SJSA1 (cell line): ENCODE measurements at regions not wholly inside any gene's neighbourhood (a gene's known extent, or its start where the extent isn't known, plus 50 kb on each side); places are given as distances from the start of the nearest gene placed in this dataset.

ENCODE experiments used
- DNase-seq, 2 experiments: peaks; one replicate each; pipeline ENCODE4 v3.0.0-alpha.2; 2015 to 2020; ENCODE audit warnings: low spot score in 2 of 2, low read depth in 1 of 2
- H3K27ac ChIP-seq: fragments of 250-450 bp; sonication (Bioruptor Pico); 2 replicates; pipeline ENCODE4 v1.5.1; 2020; ENCODE audit warnings: mild to moderate bottlenecking, moderate library complexity
- H3K27me3 ChIP-seq: fragments of 250-450 bp; sonication (Bioruptor Pico); replicated peaks from 2 replicates; pipeline ENCODE4 v1.5.1; 2020; ENCODE audit warnings: mild to moderate bottlenecking, moderate library complexity
- H3K36me3 ChIP-seq: fragments of 250-450 bp; sonication (Bioruptor Pico); 2 replicates; pipeline ENCODE4 v1.5.1; 2020; ENCODE audit warnings: mild to moderate bottlenecking
- H3K4me1 ChIP-seq: fragments of 250-450 bp; sonication (Bioruptor Pico); replicated peaks from 2 replicates; pipeline ENCODE4 v1.6.1; 2021; ENCODE audit warnings: mild to moderate bottlenecking
- H3K4me3 ChIP-seq: fragments of 250-450 bp; sonication (Bioruptor Pico); 2 replicates; pipeline ENCODE4 v1.5.1; 2020; ENCODE audit warnings: mild to moderate bottlenecking
- H3K9me3 ChIP-seq: fragments of 250-450 bp; sonication (Bioruptor Pico); replicated peaks from 2 replicates; pipeline ENCODE4 v1.5.1; 2020; ENCODE audit warnings: mild to moderate bottlenecking

DNA sequence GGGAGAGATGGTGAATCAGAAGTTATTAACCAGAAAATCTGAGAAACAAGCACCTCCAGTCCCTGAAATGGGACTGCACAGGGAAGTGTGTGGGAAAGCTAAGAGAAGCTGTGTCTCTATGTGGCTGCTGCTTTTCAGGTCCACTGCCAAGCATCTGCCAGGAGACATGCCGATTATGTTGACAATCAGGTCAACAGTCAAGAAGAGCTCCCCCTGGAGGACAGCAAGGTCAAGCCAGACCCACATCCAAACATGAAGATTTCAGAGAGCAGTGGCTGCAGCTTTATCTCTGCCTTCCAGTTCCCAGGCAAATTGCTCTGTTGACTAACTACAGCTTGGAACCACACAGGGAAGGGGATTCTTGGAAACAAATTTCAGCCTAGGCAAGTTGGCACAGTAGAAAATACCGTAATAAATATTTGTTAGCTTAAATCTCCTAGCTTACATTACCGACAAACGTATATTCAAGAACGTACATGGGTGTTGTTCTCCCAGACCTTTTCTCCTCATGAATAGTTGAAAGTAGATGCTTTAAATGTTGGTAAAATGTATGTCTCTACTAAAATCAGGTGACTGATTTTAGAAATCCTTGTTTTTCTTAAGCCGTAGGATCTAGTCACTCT, 394.5 kb upstream of the RARB start:
- Histone ChIP-seq H3K9me3 (no peaks in the 10 kb centered on the region), H3K27ac (no peak overlapping the region), H3K4me3 (no peak overlapping the region), H3K4me1 (peaks cover 32% of the 10 kb centered on the region), H3K27me3 (no peaks in the 10 kb centered on the region), H3K36me3 (no peaks in the 10 kb centered on the region)
- DNase-seq: peak in 1 of 2 experiments; percentile 48

DNA sequence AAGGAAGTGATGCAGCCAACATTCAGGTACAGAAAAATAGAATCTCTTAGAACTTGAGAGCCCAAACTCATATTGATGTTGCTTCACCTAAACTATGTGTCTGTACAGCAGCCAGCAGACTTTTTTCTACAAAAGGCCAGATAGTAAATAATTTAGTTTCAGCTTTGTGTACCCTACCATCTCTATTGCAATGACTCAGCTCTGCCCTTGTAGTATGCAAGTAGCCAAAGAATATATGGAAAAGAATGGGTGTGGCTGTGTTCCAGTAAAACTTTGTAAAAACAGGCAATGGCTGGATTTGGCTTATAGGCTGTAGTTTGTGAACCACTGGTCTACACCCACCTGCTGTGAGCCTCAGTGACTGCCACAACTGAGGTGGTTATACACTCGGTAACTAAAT, 392.5 kb upstream of the RARB start:
- H3K36me3 ChIP-seq: no peaks in the 10 kb centered on the region
- no peaks in the 10 kb centered on the region for H3K9me3 ChIP-seq
- no peak overlapping the region for H3K27ac ChIP-seq
- peak in 1 of 2 experiments; percentile 31 for DNase-seq
- peaks cover 40% of the 10 kb centered on the region for H3K4me1 ChIP-seq
- no peaks in the 10 kb centered on the region for H3K27me3 ChIP-seq
- no peak overlapping the region for H3K4me3 ChIP-seq

DNA sequence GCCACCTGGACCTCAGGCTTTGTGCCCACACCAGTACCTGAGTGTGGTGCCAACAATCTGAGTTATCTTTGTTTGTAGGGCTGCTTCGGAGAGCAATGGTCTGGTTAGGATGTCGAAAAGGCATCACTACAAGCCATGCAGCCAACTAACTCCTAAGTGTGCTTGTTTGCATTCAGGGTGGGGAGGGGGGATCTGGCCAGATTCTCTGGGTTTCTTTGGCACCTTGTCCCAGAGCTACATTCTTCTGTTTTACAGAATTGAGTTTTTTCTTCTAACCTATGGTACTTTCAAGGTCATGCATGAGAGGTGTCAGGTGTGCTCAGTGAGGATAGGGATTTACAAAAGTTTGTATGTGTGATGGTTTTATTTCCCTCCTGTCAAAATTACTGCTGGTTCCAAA, 391.4 kb upstream of the RARB start:
- H3K36me3 ChIP-seq: no peaks in the 10 kb centered on the region
- no peaks in the 10 kb centered on the region for H3K9me3 ChIP-seq
- no peak for DNase-seq
- no peaks in the 10 kb centered on the region for H3K27me3 ChIP-seq
- peaks cover 40% of the 10 kb centered on the region for H3K4me1 ChIP-seq
- peak overlapping the region; percentile 66; the same call in 1 of the 2 replicates for H3K27ac ChIP-seq
- no peak overlapping the region for H3K4me3 ChIP-seq

DNA sequence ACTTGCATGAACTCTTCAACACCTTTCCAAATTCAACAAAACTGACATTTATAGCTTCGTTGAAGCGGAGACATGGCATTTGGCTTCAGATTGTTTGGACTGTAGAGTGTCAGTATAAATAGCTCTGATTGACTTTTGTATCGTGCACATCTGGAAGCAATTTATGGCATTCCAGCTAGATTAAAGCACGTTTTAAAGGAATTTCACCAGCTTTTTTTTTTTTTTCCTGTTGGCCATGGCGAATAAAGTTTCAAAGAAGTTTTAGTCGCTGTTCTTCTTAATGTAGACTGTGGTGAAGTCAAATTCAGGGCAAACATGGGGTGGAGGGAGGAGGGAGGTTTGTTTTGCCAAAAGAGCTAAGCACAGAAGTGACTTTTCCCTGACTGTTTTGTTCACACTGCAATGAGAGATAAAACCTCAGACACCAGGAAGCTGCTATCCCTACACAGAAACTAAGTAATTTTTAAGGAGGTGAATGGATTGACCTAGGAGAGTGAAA, 391.0 kb upstream of the RARB start:
- peaks cover 40% of the 10 kb centered on the region for H3K4me1 ChIP-seq
- no peaks in the 10 kb centered on the region for H3K27me3 ChIP-seq
- H3K4me3 ChIP-seq: no peak overlapping the region
- H3K36me3 ChIP-seq: no peaks in the 10 kb centered on the region
- DNase-seq: peak in 1 of 2 experiments; percentile 75
- peak overlapping the region; percentile 66 for H3K27ac ChIP-seq
- H3K9me3 ChIP-seq: no peaks in the 10 kb centered on the region

DNA sequence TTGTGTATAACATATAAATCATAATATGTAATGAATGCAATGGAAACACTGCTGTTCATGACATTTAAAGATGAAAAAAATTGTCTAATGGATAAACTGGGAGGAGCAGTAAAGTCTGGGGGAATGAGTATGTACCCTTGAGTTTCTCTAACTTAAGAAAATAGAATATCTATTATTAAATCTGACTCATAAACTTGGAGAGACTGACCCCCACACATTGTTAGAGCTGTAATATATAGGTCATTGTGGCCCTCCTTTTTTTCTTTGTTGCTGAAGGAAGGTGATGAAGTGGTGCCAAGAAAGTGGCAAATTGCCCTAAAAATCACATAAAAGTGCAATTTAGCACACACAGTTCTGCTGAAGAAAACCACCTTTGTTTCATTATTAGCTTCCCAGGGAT, 389.8 kb upstream of the RARB start:
- Histone ChIP-seq H3K9me3 (no peaks in the 10 kb centered on the region), H3K27ac (no peak overlapping the region), H3K36me3 (no peaks in the 10 kb centered on the region), H3K27me3 (no peaks in the 10 kb centered on the region), H3K4me1 (peaks cover 40% of the 10 kb centered on the region), H3K4me3 (no peak overlapping the region)
- DNase-seq: no peak

DNA sequence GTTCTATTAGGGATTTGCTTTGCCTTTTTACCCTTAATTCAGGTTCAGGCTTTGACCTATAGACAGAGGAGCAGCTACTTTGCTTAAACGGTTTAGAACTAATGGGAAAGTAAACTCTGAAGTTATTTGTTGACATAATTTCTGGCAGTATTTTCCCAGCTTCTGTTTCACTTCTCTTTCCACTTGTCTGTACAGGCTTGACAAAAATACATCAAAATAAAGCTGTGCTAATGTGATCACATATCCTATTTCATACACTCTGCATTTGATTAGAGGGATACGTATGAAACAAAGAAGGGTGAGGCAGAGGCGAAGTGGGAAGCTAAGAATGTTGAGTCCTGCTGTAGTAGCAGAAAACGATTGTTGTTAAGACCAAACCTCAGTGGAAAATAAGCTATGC, 389.1 kb upstream of the RARB start:
- Histone ChIP-seq H3K27me3 (no peaks in the 10 kb centered on the region), H3K4me3 (no peak overlapping the region), H3K36me3 (no peaks in the 10 kb centered on the region), H3K9me3 (no peaks in the 10 kb centered on the region), H3K27ac (no peak overlapping the region), H3K4me1 (peaks cover 40% of the 10 kb centered on the region)
- DNase-seq: no peak

DNA sequence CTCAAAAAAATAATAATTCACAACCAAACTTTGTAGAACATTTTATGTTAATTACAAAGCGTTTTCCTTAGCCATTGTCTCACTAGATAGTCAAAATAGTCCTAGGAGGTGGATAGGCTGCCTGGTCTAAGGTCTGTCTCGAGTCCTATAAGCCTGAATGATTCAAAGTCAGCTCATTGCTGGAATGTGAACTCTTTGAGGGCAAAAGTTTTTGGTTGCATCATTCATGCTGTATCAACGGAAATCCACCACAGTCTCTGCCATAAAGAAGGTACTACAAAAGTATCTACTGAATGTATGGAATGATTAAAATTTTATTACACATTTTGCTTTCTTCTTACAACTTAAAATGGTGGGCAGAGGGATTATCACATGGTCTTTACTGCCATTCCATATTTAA, 387.3 kb upstream of the RARB start:
- Histone ChIP-seq H3K27ac (no peak overlapping the region), H3K36me3 (no peaks in the 10 kb centered on the region), H3K4me3 (no peak overlapping the region), H3K9me3 (no peaks in the 10 kb centered on the region), H3K4me1 (peaks cover 49% of the 10 kb centered on the region), H3K27me3 (no peaks in the 10 kb centered on the region)
- DNase-seq: no peak

DNA sequence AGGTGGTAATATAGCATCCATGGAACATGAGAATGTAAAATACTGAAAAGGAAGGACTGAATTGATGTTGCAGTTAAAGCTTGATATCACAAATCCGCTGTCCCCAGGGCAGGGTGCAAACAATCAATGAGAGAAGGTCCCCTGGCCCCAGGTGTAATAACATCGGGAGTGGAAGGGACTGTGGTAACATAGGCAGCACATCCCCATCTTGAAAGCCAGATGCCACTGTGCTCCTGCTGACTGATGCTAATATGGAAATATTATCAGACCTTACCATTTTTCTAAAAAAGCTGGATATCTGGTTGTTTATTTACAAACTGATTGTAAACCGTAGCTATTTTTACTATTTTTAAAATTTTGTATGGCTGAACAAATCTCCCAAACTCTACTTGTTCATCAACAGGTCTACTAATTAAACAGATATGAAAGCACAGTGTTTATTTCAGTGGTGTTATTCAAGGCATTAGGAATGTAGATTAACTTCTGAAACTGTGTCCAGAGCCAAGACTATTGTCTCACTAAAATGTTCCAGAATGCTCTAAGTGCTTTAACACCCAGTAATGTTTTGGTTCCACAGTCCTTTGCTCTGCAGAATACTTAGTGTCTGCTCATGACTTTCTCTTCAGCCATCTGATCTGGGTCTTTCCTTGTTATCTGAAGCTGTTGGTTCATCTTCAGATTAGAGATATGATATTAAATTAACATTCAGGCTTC, 386.0 kb upstream of the RARB start:
- Histone ChIP-seq H3K4me3 (no peak overlapping the region), H3K4me1 (peaks cover 44% of the 10 kb centered on the region), H3K36me3 (no peaks in the 10 kb centered on the region), H3K27me3 (no peaks in the 10 kb centered on the region), H3K27ac (no peak overlapping the region), H3K9me3 (no peaks in the 10 kb centered on the region)
- no peak for DNase-seq

DNA sequence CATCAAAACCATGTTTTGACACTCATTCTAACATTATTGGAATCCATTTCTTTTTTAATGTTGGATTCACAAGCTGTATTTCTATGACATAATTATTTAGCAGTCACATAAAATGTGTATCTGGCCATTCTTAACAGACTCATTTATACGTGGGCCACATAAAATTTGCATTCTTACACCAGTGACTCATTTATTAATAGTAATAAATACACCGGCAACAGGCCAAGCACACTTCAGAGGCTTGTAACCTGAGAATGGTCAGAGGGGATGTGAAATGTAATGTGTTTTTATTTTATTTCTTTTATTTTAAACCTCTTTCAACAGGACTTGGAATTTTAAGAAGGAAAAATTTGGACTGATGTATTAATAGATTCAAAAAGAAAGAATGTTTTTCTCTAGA, 384.9 kb upstream of the RARB start:
- no peak for DNase-seq
- Histone ChIP-seq H3K27ac (no peak overlapping the region), H3K4me1 (peaks cover 37% of the 10 kb centered on the region), H3K27me3 (no peaks in the 10 kb centered on the region), H3K9me3 (no peaks in the 10 kb centered on the region), H3K36me3 (no peaks in the 10 kb centered on the region), H3K4me3 (no peak overlapping the region)

DNA sequence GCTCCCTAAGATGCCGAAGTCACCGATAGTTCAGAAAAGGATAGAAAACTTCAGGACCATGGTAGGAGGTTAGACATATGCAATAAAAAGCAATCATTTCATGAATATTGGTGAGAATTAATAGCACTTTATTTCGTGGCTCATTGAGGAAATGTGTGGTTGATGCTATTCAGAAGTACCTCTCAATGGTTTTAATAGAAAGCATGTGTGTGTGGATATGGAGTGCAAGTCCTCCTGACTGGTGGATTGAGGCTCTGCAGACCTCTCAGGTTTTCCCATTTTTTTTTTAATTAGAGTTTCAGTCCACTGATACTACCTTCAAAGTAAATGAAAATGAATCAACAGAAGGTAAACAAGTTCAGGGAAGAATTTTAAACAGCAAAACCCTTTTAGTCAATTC, 384.3 kb upstream of the RARB start:
- no peak for DNase-seq

DNA sequence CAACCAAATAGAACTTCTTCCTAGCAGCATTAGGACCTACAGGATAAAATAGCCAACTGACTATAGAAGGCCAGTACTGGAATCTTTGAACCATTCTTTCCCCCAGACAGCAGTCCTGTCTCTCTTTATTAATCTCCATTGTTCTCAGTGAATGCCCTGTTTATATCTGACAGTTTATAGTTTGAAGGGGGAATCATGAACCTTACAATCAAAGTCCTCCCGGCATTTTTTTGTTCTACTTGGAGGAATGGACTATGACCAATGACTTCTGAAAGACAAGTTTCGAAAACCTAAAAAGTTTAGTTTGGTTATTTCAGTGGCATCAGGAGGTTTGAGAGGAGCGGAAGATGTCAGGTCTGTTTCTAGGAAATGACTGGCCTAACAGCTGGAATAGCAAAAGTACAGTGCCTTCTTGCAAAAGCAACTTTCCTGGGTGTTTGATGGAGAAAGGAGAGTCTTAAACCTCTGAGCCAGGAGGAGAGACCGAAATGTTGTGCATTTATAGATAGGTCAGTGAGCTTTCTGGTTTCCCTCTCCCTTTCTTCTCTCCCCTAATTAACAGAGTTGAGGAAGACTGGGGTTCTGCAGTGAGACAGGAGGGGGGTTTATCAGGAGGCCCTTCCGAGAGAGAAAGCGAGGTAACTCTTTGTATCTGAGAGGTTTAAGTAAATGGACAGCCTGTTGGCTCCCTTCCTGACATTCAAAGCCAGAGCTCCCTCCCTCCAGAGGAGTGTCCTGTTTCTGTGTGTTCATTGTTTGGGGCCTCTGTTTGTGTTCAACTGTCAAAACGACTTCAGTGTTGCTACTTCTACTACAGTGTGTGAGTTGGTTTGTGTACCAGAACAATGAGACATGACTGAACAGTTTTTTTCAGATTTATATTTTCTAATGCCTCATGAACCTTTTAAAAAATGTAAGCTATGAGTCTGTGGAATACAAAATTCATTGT, 383.0 kb upstream of the RARB start:
- Histone ChIP-seq H3K4me3 (no peak overlapping the region), H3K27me3 (no peaks in the 10 kb centered on the region), H3K27ac (peak overlapping the region; percentile 62), H3K9me3 (no peaks in the 10 kb centered on the region), H3K4me1 (peaks cover 26% of the 10 kb centered on the region), H3K36me3 (no peaks in the 10 kb centered on the region)
- DNase-seq: peak; percentile 42 to 61

More for the DNA sequence above, 384.3 kb upstream of the RARB start:
- Histone ChIP-seq H3K9me3 (no peaks in the 10 kb centered on the region), H3K4me3 (no peak overlapping the region), H3K27ac (no peak overlapping the region), H3K27me3 (no peaks in the 10 kb centered on the region), H3K4me1 (peaks cover 32% of the 10 kb centered on the region), H3K36me3 (no peaks in the 10 kb centered on the region)

DNA sequence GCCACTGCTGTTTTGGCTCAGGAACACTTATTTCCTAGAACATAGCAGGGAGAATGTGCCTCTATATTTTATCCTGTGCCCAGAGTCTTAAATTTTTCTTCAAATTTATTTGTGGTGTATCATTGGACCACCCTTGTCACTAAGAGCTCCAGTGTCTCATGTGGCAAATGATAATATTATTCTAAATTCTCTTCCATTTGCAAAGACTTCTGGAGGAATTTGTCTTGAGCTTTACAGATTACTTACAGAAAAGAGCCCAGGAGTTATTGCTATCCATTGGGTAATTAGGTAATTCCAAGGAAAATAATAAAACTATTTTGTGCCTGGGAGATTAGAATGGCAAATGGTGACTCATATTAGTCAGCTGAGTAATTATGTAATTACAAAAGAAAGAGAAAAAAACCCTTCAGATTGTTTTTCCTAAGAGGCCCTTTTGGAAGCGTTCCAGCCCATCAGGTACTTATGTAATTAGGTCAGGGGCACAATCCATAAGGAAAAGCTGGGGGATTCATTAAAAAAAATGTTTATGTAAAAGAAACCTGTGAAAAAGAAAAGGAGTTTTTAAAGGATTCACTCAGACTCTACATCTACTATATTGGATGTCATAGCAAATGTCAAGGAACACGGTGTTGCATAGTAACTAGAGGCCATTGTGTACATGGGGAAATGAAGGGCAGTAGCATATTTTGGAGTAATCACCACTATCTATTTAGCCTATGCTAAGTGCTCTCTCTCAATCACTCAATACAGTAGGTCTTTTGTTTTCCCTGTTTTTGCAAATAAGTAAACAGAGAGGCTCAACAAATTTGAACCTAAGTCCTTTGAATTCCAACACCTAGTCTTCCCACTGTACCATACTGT, 380.9 kb upstream of the RARB start:
- Histone ChIP-seq H3K27ac (no peak overlapping the region), H3K4me1 (peaks cover 26% of the 10 kb centered on the region), H3K4me3 (no peak overlapping the region), H3K9me3 (no peaks in the 10 kb centered on the region), H3K27me3 (no peaks in the 10 kb centered on the region), H3K36me3 (no peaks in the 10 kb centered on the region)
- no peak for DNase-seq

DNA sequence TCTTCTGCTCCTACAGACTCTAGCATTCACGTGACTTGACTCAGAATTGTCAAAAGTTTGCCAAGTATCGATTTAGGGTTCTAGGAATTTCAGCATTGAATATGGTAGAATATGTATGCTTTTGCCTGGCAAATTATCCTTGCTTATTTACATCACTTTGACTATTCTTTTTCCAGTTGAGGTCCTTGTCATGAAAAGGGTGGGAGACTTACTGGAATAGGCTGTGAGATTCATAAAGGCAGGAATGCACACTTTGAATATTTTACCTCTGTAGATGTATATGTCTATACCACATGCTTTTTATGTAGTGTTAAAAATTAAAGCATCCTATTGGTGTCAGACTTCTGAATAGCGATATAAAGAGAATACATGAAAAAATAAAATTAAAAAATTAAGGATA, 378.8 kb upstream of the RARB start:
- Histone ChIP-seq H3K27me3 (no peaks in the 10 kb centered on the region), H3K27ac (no peak overlapping the region), H3K36me3 (no peaks in the 10 kb centered on the region), H3K4me1 (peaks cover 26% of the 10 kb centered on the region), H3K4me3 (no peak overlapping the region), H3K9me3 (no peaks in the 10 kb centered on the region)
- DNase-seq: no peak
